GM12891 (cell line): ENCODE measurements at regions not wholly inside any gene's neighbourhood (a gene's known extent, or its start where the extent isn't known, plus 50 kb on each side); places are given as distances from the start of the nearest gene placed in this dataset.

ENCODE experiments used
- PAX5 ChIP-seq: IDR thresholded peaks from 2 replicates; pipeline ENCODE4 v1.6.1; 2011; ENCODE audit warnings: low read length, moderate library complexity, mild to moderate bottlenecking; ENCODE audit not compliant: insufficient read depth, severe bottlenecking
- POLR2A ChIP-seq: IDR thresholded peaks from 2 replicates; pipeline ENCODE4 v1.6.1; 2011; ENCODE audit warnings: low read depth, low read length, control low read depth
- POLR2AphosphoS5 ChIP-seq: IDR thresholded peaks from 2 replicates; pipeline ENCODE4 v1.6.1; 2011; ENCODE audit warnings: low read depth, low read length, control low read depth
- POU2F2 ChIP-seq: IDR thresholded peaks from 2 replicates; pipeline ENCODE4 v1.6.1; 2011; ENCODE audit warnings: low read depth, mild to moderate bottlenecking, control low read depth, low read length, moderate library complexity
- SPI1 ChIP-seq: IDR thresholded peaks from 2 replicates; pipeline ENCODE4 v1.6.1; 2011; ENCODE audit warnings: low read depth, low read length, control low read depth
- TAF1 ChIP-seq: IDR thresholded peaks from 2 replicates; pipeline ENCODE4 v1.6.1; 2011; ENCODE audit warnings: low read depth, low read length, control low read depth

DNA sequence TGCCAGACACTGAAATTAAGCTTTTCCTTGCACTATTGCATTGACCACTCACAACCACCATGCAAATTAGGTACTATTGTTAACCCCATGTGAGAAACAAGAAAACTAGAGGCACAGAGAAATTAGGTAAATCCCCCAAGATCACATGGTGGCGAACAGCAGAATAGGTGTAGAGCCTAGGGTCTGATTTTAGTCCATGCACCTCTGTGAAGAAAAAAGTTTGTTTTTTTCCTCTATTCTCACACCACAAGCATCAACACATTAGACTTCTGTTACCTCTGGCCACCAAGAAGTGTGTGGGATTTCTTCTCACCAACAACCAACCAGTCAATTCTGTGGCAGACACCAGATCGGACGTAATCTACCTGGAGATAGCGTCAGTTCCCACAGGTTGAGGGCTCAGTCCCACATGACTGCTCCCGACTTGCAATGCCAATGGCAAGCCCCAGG is 391.9 kb downstream of the COG6 start:
- TF ChIP-seq POLR2AphosphoS5 (no peak), POLR2A (0 out of 2 replicates have a peak, but pooled peaks have one; percentile 13), SPI1 (no peak), TAF1 (no peak), POU2F2 (peak; percentile 84), PAX5 (no peak)
